K562 (cell line): ENCODE measurements at regions not wholly inside any gene's neighbourhood (a gene's known extent, or its start where the extent isn't known, plus 50 kb on each side); places are given as distances from the start of the nearest gene placed in this dataset.

Experiments
- ATAC-seq: fragments of 200-7000 bp; cut with Tn5 transposase; 3 replicates; pipeline ENCODE4 v1.9.1; 2020; ENCODE audit warnings: moderate library complexity
- BruUV-seq: library from RNA; stranded (reverse); fragments of 400-500 nt; replicated peaks from 2 replicates; lab custom pipeline; 2021; lab: Mats Ljungman, UMichigan
- CTCF ChIA-PET: fragments of 300-600 bp; formaldehyde crosslinking; extraction: SDS; loops from one replicate; lab custom pipeline; 2021; ENCODE audit warnings: low intra/inter-chr PET ratio; lab: Yijun Ruan, JAX
- POLR2A ChIA-PET: fragments of 300-600, 350-650 bp; sonication (Branson Sonifier 250); formaldehyde crosslinking; extraction: SDS; loops from one replicate; lab custom pipeline; 2021; ENCODE audit warnings: antibody characterized with exemption, inconsistent platforms; lab: Yijun Ruan, JAX
- DNase-seq, 4 experiments: peaks; one replicate each; pipeline versions ENCODE4 v3.0.0 to v3.0.0-alpha.2; 2011 to 2018; ENCODE audit warnings: low spot score in 3 of 4, mixed read lengths in 3 of 4; ENCODE audit errors: extremely low read depth in 1 of 4
- FAIRE-seq: peaks from 2 replicates; lab custom pipeline; 2011; peaks lifted over from hg19 to GRCh38; lab: Jason Lieb, UNC
- H2AFZ ChIP-seq: 2 replicates; pipeline ENCODE4 v1.6.0; 2011; ENCODE audit warnings: low read depth, low read length, control low read depth, inconsistent platforms
- H3K27ac ChIP-seq: fragments of 200-600 bp; 3 replicates; pipeline ENCODE4 v1.8.0; 2011; ENCODE audit warnings: low read depth, mild to moderate bottlenecking, control low read depth, inconsistent platforms, low read length, moderate library complexity, mixed read lengths; ENCODE audit errors: extremely low read depth
- H3K27me3 ChIP-seq, 2 experiments: fragments of 300-600 bp in 1 of 2; 2 replicates in 1 of 2; 3 replicates in 1 of 2; pipeline versions ENCODE4 v1.6.0 to v1.8.0; 2011; ENCODE audit warnings: inconsistent platforms in 2 of 2, low read length in 2 of 2, mild to moderate bottlenecking in 1 of 2, mixed read lengths in 1 of 2, moderate library complexity in 1 of 2; ENCODE audit not compliant: control insufficient read depth in 2 of 2, insufficient read depth in 2 of 2
- H3K36me3 ChIP-seq: fragments of 300-600 bp; 3 replicates; pipeline ENCODE4 v1.8.0; 2011; ENCODE audit warnings: mild to moderate bottlenecking, low read length, inconsistent platforms; ENCODE audit not compliant: control insufficient read depth, insufficient read depth
- H3K4me1 ChIP-seq, 2 experiments: fragments of 200-600 bp in 1 of 2; replicated peaks in 1 of 2; 2 replicates in 1 of 2; 3 replicates in 1 of 2; pipeline versions ENCODE4 v1.5.1 to v1.8.0; 2011; ENCODE audit warnings: inconsistent platforms in 2 of 2, low read length in 2 of 2, mild to moderate bottlenecking in 1 of 2, mixed read lengths in 1 of 2, moderate library complexity in 1 of 2; ENCODE audit not compliant: control insufficient read depth in 2 of 2, insufficient read depth in 2 of 2
- H3K4me2 ChIP-seq: 2 replicates; pipeline ENCODE4 v1.6.1; 2011; ENCODE audit warnings: low read length, control low read depth, inconsistent platforms, mixed read lengths; ENCODE audit not compliant: insufficient read depth
- H3K4me3 ChIP-seq: fragments of 200-600 bp; sonication (generic), shearing (Covaris generic); 2 replicates; pipeline ENCODE4 v1.5.1; 2016; ENCODE audit warnings: control low read depth, inconsistent platforms
- H3K79me2 ChIP-seq: fragments of 200-600 bp; 3 replicates; pipeline ENCODE4 v1.8.0; 2011; ENCODE audit warnings: low read length, inconsistent platforms; ENCODE audit not compliant: control insufficient read depth, insufficient read depth
- H3K9ac ChIP-seq, 2 experiments: 2 replicates each; pipeline versions ENCODE4 v1.6.0 to v1.6.1; 2011; ENCODE audit warnings: low read depth in 2 of 2, low read length in 2 of 2, control low read depth in 1 of 2, inconsistent platforms in 1 of 2, mild to moderate bottlenecking in 1 of 2, mixed read lengths in 1 of 2; ENCODE audit not compliant: insufficient read depth in 1 of 2
- H3K9me1 ChIP-seq: one replicate; pipeline ENCODE4 v1.6.0; 2011; ENCODE audit warnings: inconsistent platforms, mild to moderate bottlenecking, low read length, moderate library complexity; ENCODE audit not compliant: control insufficient read depth, insufficient read depth
- H3K9me3 ChIP-seq: replicated peaks from 2 replicates; pipeline ENCODE4 v1.5.1; 2011; ENCODE audit warnings: low read depth, low read length, inconsistent platforms; ENCODE audit not compliant: control insufficient read depth, insufficient read depth
- H4K20me1 ChIP-seq: replicated peaks from 2 replicates; pipeline ENCODE4 v1.6.1; 2011; ENCODE audit warnings: low read length, inconsistent platforms, mixed read lengths; ENCODE audit not compliant: control insufficient read depth, insufficient read depth
- ATF1 ChIP-seq, 2 experiments: fragments of 450-650 bp in 1 of 2; IDR thresholded peaks; 2 replicates each; pipeline ENCODE4 v1.6.1; 2016; ENCODE audit warnings: missing compliant biosample characterization in 1 of 2, missing genetic modification characterization in 1 of 2
- ATF2 ChIP-seq: sonication (generic); formaldehyde crosslinking; IDR thresholded peaks from 2 replicates; pipeline ENCODE4 v1.8.1; 2022; ENCODE audit warnings: missing genetic modification reagents
- EGR1 ChIP-seq: fragments of 450-650 bp; conservative IDR thresholded peaks from 2 replicates; pipeline ENCODE4 v1.6.1; 2017; ENCODE audit warnings: mild to moderate bottlenecking
- NCOA2 ChIP-seq, 2 experiments: fragments of 450-650 bp; IDR thresholded peaks; 2 replicates each; pipeline ENCODE4 v1.6.1; 2018; ENCODE audit warnings: mild to moderate bottlenecking in 2 of 2, moderate library complexity in 1 of 2; ENCODE audit not compliant: partially characterized antibody in 2 of 2
- NFE2 ChIP-seq: IDR thresholded peaks from 2 replicates; pipeline ENCODE4 v1.6.1; 2014; ENCODE audit warnings: antibody characterized with exemption, low read depth
- NR2F6 ChIP-seq: fragments of 450-650 bp; formaldehyde crosslinking; IDR thresholded peaks from 2 replicates; pipeline ENCODE4 v1.4.0; 2020; ENCODE audit warnings: mild to moderate bottlenecking
- ZBED1 ChIP-seq: IDR thresholded peaks from 2 replicates; pipeline ENCODE4 v1.6.1; 2014
- ZNF24 ChIP-seq: fragments of 450-650 bp; IDR thresholded peaks from 2 replicates; pipeline ENCODE4 v1.6.1; 2016
- ZNF263 ChIP-seq: sonication (generic); formaldehyde crosslinking; IDR thresholded peaks from 2 replicates; pipeline ENCODE4 v1.8.0; 2022; ENCODE audit warnings: mild to moderate bottlenecking, missing genetic modification reagents, borderline replicate concordance
- WGBS: fragments of 100-300 bp; shearing (Covaris generic); methylation state at CpG from one replicate; pipeline ENCODE4 v1.1.6; 2016; ENCODE audit warnings: low coverage, mixed read lengths; ENCODE audit not compliant: insufficient coverage; ENCODE audit errors: missing lambda C conversion rate; 5-methylcytosine and 5-hydroxymethylcytosine counted together
- in situ Hi-C: fragments of 300-500 bp; cut with MboI; formaldehyde crosslinking; loops from 4 replicates; pipeline ENCODE4 v1.15.0; 2018; ENCODE audit warnings: inconsistent platforms, mixed read lengths
- intact Hi-C: fragments of 100-400 bp; cut with micrococcal nuclease; formaldehyde crosslinking; loops from 2 replicates; pipeline ENCODE4 v1.14.2; 2022

GRCh38 chr11:69364921-69365320, 71.0 kb downstream of the MYEOV start:
- H3K27me3 ChIP-seq: no peaks in the 10 kb centered on the region
- intact Hi-C loops: loop anchor here (10.0 kb wide), 1 partner anchor 70 kb away; the partner anchor contains the start of gene MYEOV
- H2AFZ ChIP-seq: peak overlapping the region; percentile 7; the same call in 1 of the 2 replicates
- H3K9me1 ChIP-seq: no peaks in the 10 kb centered on the region
- POLR2A ChIA-PET: no interaction called here
- no peak for TF ChIP-seq ATF1 (CRISPR knock-in tag; IDR thresholded peaks at IDR 0.05)
- no peak for TF ChIP-seq ATF1 (tag; IDR thresholded peaks at IDR 0.05)
- peak; percentile 32; the same call in 1 of the 2 replicates for TF ChIP-seq NFE2
- TF ChIP-seq NCOA2 (IDR thresholded peaks at IDR 0.05; ENCODE audit: partially characterized antibody in 2 of 2): no peak
- TF ChIP-seq ZBED1: no peak
- TF ChIP-seq, all 486 proteins: peak for 1
- FAIRE-seq: peak; percentile 23
- CTCF ChIA-PET: no interaction called here
- H3K4me1 ChIP-seq: peaks cover 0 to 7% of the 10 kb centered on the region in 2 experiments; a peak in 4 of 5 replicates
- no peaks in the 10 kb centered on the region for H4K20me1 ChIP-seq
- H3K4me3 ChIP-seq: no peak overlapping the region
- BruUV-seq: no TSS peak
- no peaks in the 10 kb centered on the region for H3K79me2 ChIP-seq
- no peak overlapping the region for H3K4me2 ChIP-seq
- in situ Hi-C loops: no loop called here
- peaks cover 5% of the 10 kb centered on the region; the same call in 1 of the 2 replicates for H3K9me3 ChIP-seq
- WGBS: 39% methylated on average over 4 of the region's 4 CpGs
- no peak overlapping the region for H3K9ac ChIP-seq
- H3K36me3 ChIP-seq: peaks cover 4% of the 10 kb centered on the region; the same call in 1 of the 3 replicates
- ATAC-seq: no peak
- DNase-seq: no peak
- no peak overlapping the region for H3K27ac ChIP-seq

DNA sequence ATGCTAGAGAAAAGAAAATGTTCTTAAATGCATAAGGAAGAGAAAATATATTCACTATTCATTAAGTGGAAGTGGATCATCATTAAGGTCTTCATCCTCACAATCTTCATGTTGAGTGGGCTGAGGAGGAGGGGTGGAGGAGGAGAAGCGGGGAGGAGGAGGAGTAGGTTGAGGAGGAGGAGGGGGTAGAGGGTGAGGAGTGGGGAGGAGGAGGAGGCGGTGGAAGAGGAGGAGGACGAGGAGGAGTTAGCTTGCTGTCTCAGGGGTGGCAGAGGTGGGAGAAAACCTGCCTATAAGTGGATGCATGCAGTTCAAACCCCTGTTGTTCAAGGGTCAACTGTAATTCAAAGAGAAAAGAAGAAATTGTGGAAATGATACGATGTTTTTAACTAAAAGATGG, 71.6 kb downstream of the MYEOV start:
- no peak for FAIRE-seq
- H3K27me3 ChIP-seq: no peaks in the 10 kb centered on the region
- ChIA-PET POLR2A (no interaction called here), CTCF (no interaction called here)
- peaks cover 3% of the 10 kb centered on the region; the same call in 1 of the 2 replicates for H3K9me3 ChIP-seq
- no TSS peak for BruUV-seq
- H4K20me1 ChIP-seq: no peaks in the 10 kb centered on the region
- no peak overlapping the region for H3K27ac ChIP-seq
- H2AFZ ChIP-seq: no peak overlapping the region
- H3K4me3 ChIP-seq: no peak overlapping the region
- H3K4me2 ChIP-seq: no peak overlapping the region
- 76% methylated on average over 2 of the region's 4 CpGs for WGBS
- peak; percentile 78 for TF ChIP-seq ZNF263 (CRISPR knock-in tag)
- no peak for TF ChIP-seq ATF2
- TF ChIP-seq ZNF24: no peak
- TF ChIP-seq NR2F6 (CRISPR knock-in tag): no peak
- TF ChIP-seq EGR1: peak; percentile 82
- intact Hi-C loops (loop anchor here (10.0 kb wide), 1 partner anchor 71 kb away; the partner anchor contains the start of gene MYEOV), in situ Hi-C loops (no loop called here)
- no peak for DNase-seq
- no peaks in the 10 kb centered on the region for H3K9me1 ChIP-seq
- H3K9ac ChIP-seq: no peak overlapping the region
- H3K4me1 ChIP-seq: peaks cover 0 to 6% of the 10 kb centered on the region in 2 experiments; a peak in 4 of 5 replicates
- H3K79me2 ChIP-seq: no peaks in the 10 kb centered on the region
- ATAC-seq: peak; percentile 47; the same call in 1 of the 3 replicates
- peaks cover 4% of the 10 kb centered on the region; the same call in 1 of the 3 replicates for H3K36me3 ChIP-seq
